ENCODE measurements at regions not wholly inside any gene's neighbourhood (a gene's known extent, or its start where the extent isn't known, plus 50 kb on each side); places are given as distances from the start of the nearest gene placed in this dataset.

DNA sequence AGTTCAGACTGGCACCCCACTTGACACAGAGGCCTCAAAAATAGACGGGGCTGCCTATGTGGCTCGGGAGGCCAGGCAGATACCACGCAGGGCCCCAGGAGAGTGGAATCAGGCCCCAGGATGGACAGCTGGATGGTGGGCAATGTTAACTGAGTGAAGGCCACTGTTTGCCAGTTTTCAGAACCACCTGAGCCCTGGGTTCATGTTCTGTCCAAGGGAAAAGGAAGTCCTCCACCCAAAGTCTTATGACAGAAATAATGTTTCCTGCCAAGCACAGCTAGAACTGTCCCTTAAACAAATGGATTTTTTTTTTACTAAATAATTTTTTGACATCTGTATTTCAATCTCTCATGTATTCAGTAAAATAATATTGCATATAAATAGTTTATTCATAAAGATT is 228.4 kb downstream of the KLF13 start:
- DNase-seq (ENCODE audit: low read depth): no peak

- no peak for DNase-seq (ENCODE audit: low read depth)
These were observed 230.0 kb downstream of the KLF13 start for GRCh38 chr15:31556494-31557150.

DNA sequence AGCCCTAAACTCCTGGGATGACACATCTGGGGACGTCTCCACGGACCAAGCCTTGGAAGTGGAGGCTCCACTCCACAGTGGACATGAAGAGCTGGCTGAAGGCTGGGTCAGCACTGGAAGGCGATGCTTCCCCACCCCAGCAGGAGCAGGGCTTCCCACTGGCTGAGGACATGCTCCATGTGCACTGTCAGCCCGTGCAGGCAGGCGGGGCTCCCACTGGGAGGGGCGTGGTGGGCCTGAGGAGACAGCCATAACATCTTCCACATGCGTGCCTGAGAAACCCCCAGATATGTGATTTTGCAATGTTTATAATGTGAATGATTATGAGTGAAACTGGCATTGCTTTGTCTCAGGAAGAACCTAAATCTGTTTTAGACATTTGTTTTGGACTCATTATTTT is 231.3 kb downstream of the KLF13 start:
- DNase-seq (ENCODE audit: low read depth): no peak

- DNase-seq (ENCODE audit: low read depth): no peak
These were observed 232.2 kb downstream of the KLF13 start for GRCh38 chr15:31558840-31559239.

GRCh38 chr15:31559786-31560185 is 233.2 kb downstream of the KLF13 start:
- no peak for DNase-seq (ENCODE audit: low read depth)

- DNase-seq (ENCODE audit: low read depth): no peak
These were observed 234.0 kb downstream of the KLF13 start for GRCh38 chr15:31560643-31561042.

GRCh38 chr15:31561156-31561555 is 234.5 kb downstream of the KLF13 start:
- DNase-seq (ENCODE audit: low read depth): no peak

GRCh38 chr15:31563001-31563400 is 236.4 kb downstream of the KLF13 start:
- no peak for DNase-seq (ENCODE audit: low read depth)

DNA sequence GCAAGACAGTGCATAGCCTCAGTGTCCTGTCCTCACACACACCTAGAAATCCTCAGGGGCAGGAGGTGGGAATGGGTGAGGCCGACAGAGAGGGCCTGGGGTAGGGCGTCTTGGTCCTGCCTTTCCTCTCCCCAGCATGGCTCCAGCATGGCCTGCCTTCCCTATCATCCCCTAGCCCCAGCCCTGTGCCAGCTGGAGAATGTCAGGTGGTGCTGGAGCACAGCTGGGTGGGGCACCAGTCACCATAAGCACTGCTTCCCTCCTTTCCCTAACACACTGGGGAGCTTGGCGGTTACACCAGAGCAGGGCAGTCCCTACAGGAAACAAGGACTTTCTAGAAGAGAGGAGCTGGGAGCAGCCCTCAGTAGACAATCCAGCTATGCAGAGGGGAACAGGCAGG is 236.8 kb downstream of the KLF13 start:
- no peak for DNase-seq (ENCODE audit: low read depth)

DNA sequence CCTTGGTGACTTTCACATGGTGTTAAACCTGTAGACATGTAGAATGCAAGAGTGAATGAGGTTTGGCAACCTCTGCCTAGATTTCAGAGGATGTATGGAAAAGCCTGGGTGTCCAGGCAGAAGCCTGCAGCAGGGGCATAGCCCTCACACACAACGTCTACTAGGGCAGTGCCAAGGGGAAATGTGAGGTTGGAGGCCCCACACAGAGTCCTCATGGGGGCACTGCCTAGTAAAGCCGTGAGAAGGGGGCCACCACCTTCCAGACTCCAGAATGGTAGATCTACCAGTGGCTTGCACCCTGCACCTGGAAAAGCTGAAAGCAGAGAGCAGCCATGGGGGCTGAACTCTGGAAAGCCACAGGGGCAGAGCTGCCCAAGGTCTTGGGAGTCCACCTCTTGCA is 241.2 kb downstream of the KLF13 start:
- no peak for DNase-seq (ENCODE audit: low read depth)

GRCh38 chr15:31569836-31570235 is 243.2 kb downstream of the KLF13 start:
- DNase-seq (ENCODE audit: low read depth): no peak

- DNase-seq (ENCODE audit: low read depth): no peak
These were observed 244.0 kb downstream of the KLF13 start for GRCh38 chr15:31570591-31570990.

GRCh38 chr15:31571676-31572075 is 245.0 kb downstream of the KLF13 start:
- no peak for DNase-seq (ENCODE audit: low read depth)

DNA sequence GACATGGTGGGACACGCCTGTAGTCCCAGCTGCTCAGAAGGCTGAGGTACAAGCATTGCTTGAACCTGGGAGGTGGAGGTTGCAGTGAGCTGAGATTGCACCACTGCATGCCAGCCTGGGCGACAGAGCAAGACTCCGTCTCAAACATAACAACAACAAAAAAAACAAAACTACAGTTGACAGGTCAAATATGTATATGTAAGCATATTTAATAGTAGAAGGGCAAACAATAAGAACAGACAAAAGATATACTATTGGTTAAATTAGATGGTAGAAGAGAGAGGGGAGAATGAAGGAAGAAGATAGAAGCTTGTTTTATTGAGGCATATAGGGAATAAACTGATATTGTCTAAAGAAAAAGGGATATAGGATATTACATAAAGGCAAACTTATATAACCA is 247.1 kb downstream of the KLF13 start:
- DNase-seq (ENCODE audit: low read depth): no peak

- DNase-seq (ENCODE audit: low read depth): no peak
These were observed 248.1 kb downstream of the KLF13 start for GRCh38 chr15:31574766-31575165.

DNA sequence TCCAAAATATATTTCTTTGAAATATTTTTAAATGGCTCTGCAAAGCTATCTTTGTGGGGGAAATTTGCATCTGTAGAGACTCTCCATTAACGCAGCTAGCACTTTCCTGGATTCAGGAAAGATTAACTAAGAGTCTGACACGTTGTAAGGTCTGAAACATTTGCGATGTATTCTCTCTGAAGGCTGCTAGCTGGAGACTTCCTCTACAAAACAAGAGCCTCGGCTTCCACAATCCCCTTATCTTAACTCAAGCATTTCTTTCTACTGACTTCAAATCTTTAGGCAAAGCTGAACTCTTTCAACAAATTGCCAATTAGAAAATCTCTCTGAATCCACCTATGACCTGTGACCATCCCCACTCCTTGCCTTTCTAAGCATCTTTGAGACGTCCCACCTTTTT is 250.5 kb downstream of the KLF13 start:
- no peak for DNase-seq (ENCODE audit: low read depth)

DNA sequence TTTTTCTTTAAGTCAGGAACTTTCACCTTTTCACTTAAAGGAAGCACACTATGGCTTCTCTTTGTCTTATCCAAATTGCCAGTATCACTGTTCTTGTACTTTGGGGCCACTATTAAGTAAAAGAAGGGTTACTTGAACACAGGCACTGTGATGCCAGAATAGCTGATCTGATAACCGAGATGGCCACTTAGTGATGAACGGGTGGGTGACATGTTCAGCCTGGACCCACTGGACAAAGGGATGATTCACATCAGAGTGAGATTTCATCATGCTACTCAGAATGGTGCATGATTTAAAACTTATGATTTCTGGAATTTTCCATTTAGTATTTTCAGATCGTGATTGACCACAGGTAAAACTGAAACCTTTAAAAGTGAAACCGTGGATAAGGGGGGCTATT is 252.6 kb downstream of the KLF13 start:
- DNase-seq (ENCODE audit: low read depth): no peak

GRCh38 chr15:31579976-31580375 is 253.3 kb downstream of the KLF13 start:
- DNase-seq (ENCODE audit: low read depth): no peak

DNA sequence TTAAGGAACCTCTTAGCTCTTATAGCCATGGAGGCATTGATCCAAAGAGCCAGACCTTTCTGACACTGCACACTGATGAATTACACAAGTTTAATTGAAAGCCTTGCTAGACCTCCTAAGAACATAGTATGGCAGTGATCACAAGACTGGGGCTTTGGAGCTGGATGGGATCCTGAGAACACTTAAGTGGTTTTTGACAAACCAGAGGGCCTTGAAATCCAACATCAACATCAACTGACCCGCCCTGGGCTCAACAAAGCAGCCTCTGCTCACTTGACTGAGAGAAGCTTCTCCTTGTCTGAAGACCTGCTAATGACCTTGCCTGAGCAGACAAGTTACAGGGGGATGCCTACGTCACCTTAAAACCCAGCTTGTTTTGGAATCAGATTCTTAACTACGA is 257.6 kb downstream of the KLF13 start:
- no peak for DNase-seq (ENCODE audit: low read depth)

GRCh38 chr15:31585240-31585639 is 258.6 kb downstream of the KLF13 start:
- no peak for DNase-seq (ENCODE audit: low read depth)

DNA sequence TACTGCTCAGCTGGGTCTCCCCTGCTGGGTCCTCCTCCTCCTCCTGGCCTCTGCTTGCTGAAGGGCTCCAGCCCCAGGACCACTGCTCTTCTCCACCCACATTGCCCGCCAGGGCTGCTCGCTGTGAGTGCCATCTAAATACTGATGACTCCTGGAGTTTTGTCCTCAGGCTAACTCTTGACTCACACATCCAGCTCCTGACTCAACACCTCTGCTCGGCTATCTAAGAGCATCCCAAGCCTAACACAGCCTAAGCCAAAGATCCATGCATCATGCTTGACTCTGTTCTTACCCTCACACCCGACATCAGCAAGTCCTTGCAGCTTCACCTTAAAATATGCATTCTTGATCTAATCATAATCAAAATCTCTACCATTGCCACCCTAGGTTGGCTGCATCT is 260.2 kb downstream of the KLF13 start:
- no peak for DNase-seq (ENCODE audit: low read depth)

DNA sequence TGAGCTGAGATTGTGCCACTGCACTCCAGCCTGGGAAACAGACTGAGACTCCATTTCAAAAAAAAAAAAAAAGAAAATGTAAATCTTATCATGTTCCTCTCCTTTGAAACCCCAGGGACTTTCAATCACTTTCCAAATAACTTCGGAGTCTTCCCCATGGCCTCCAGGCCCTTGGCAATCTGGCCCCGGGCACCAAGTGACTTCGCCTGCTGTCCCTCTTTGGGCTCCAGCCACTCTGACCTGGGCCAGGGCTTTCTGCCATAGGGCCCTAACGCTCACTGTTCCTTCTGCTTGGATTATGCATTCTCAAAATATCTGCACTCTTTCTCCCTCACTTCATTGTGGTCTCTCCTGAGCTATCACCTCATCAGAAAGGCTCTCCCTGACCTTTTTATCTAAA is 260.9 kb downstream of the KLF13 start:
- no peak for DNase-seq (ENCODE audit: low read depth)

DNA sequence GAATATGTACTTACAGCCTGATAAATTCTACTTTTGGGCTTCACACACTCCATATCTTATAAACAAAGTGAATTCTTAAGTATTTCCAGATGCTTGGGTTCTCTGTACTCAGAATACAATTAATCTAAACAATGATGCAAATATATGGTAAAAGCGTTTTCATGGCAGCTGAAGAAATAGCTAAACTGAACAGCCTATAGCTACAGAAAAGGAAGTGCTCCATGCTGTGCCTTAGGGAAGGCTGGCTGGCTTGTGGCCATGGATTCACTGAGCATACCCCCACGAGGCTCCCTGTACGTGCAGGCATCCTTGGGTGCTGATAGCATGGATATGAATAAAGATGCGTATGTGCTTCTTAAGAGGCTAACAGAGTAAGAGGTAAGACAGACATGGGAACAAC is 264.0 kb downstream of the KLF13 start:
- DNase-seq (ENCODE audit: low read depth): no peak

GRCh38 chr15:31591908-31592307 is 265.3 kb downstream of the KLF13 start:
- no peak for DNase-seq (ENCODE audit: low read depth)

GRCh38 chr15:31597466-31597865 is 270.8 kb downstream of the KLF13 start:
- DNase-seq (ENCODE audit: low read depth): no peak

Measured in stimulated activated CD8-positive, alpha-beta memory T cell treated with anti-CD3 and anti-CD28 coated beads, Interleukin-4, amount 100 ng/mL, for 24 hours (primary cell).